IMR-90 (cell line): ENCODE measurements at regions not wholly inside any gene's neighbourhood (a gene's known extent, or its start where the extent isn't known, plus 50 kb on each side); places are given as distances from the start of the nearest gene placed in this dataset.

ENCODE experiments used
- ATAC-seq: fragments of 200-7000 bp; cut with Tn5 transposase; 2 replicates; pipeline ENCODE4 v1.9.1; 2020; ENCODE audit warnings: low read depth, mild to moderate bottlenecking, moderate library complexity
- BruUV-seq: library from RNA; stranded (reverse); fragments of 400-500 nt; replicated peaks from 2 replicates; lab custom pipeline; 2021; lab: Mats Ljungman, UMichigan
- CTCF ChIA-PET: fragments of 300-600 bp; formaldehyde crosslinking; extraction: SDS; loops from one replicate; lab custom pipeline; 2021; ENCODE audit warnings: antibody characterized with exemption; lab: Yijun Ruan, JAX
- POLR2A ChIA-PET: fragments of 300-600 bp; sonication (Branson Sonifier 250); formaldehyde crosslinking; loops from one replicate; lab custom pipeline; 2022; ENCODE audit warnings: antibody characterized with exemption; ENCODE audit not compliant: unreplicated experiment; lab: Charles Lee
- DNase-seq: peaks from one replicate; pipeline ENCODE4 v3.0.0; 2013
- H2AFZ ChIP-seq: replicated peaks from 2 replicates; pipeline ENCODE3; 2013; ENCODE audit warnings: low read length, mild to moderate bottlenecking; ENCODE audit not compliant: poor library complexity
- H2AK5ac ChIP-seq: 2 replicates; pipeline ENCODE4 v1.6.1; 2013; ENCODE audit warnings: low read depth, low read length, inconsistent platforms
- H2AK9ac ChIP-seq: replicated peaks from 2 replicates; pipeline ENCODE3; 2013; ENCODE audit warnings: mild to moderate bottlenecking, low read depth, low read length, moderate library complexity; ENCODE audit not compliant: poor library complexity
- H2BK120ac ChIP-seq: 2 replicates; pipeline ENCODE4 v1.6.1; 2013; ENCODE audit warnings: low read depth, low read length, inconsistent platforms
- H2BK15ac ChIP-seq: 3 replicates; pipeline ENCODE4 v1.6.1; 2013; ENCODE audit warnings: low read depth, low read length, inconsistent platforms
- H2BK20ac ChIP-seq: 2 replicates; pipeline ENCODE4 v1.6.1; 2013; ENCODE audit warnings: low read depth, mild to moderate bottlenecking, inconsistent platforms, low read length, moderate library complexity
- H2BK5ac ChIP-seq: 2 replicates; pipeline ENCODE4 v1.6.1; 2013; ENCODE audit warnings: mild to moderate bottlenecking, low read depth, low read length, inconsistent platforms; ENCODE audit not compliant: poor library complexity, severe bottlenecking
- H3K14ac ChIP-seq: replicated peaks from 2 replicates; pipeline ENCODE4 v1.6.1; 2013; ENCODE audit warnings: low read depth, low read length, inconsistent platforms
- H3K18ac ChIP-seq: 2 replicates; pipeline ENCODE4 v1.6.1; 2013; ENCODE audit warnings: low read depth, low read length, control low read depth
- H3K23ac ChIP-seq: 2 replicates; pipeline ENCODE4 v1.6.1; 2013; ENCODE audit warnings: low read depth, low read length, inconsistent platforms
- H3K27ac ChIP-seq: 2 replicates; pipeline ENCODE4 v1.5.1; 2013; ENCODE audit warnings: mild to moderate bottlenecking, control low read depth, low read length; ENCODE audit not compliant: insufficient read depth
- H3K27me3 ChIP-seq: 2 replicates; pipeline ENCODE4 v1.6.1; 2013; ENCODE audit warnings: low read length; ENCODE audit not compliant: control insufficient read depth, insufficient read depth
- H3K36me3 ChIP-seq: 2 replicates; pipeline ENCODE4 v1.6.1; 2013; ENCODE audit warnings: low read length, mixed read lengths; ENCODE audit not compliant: control insufficient read depth, insufficient read depth
- H3K4ac ChIP-seq: 2 replicates; pipeline ENCODE4 v1.6.1; 2013; ENCODE audit warnings: low read depth, low read length, inconsistent platforms
- H3K4me1 ChIP-seq: 2 replicates; pipeline ENCODE4 v1.6.1; 2013; ENCODE audit warnings: low read length, mixed read lengths; ENCODE audit not compliant: control insufficient read depth, insufficient read depth
- H3K4me2 ChIP-seq: 2 replicates; pipeline ENCODE4 v1.6.1; 2013; ENCODE audit warnings: low read depth, mild to moderate bottlenecking, control low read depth, low read length, moderate library complexity
- H3K4me3 ChIP-seq: 2 replicates; pipeline ENCODE4 v1.5.1; 2013; ENCODE audit warnings: low read depth, mild to moderate bottlenecking, control low read depth, low read length, moderate library complexity; ENCODE audit not compliant: insufficient read depth
- H3K56ac ChIP-seq: 2 replicates; pipeline ENCODE4 v1.6.1; 2013; ENCODE audit warnings: low read length, inconsistent platforms; ENCODE audit not compliant: insufficient read depth; ENCODE audit errors: extremely low read depth
- H3K79me1 ChIP-seq, 2 experiments: 2 replicates each; pipeline ENCODE4 v1.6.1; 2013; ENCODE audit warnings: low read length in 2 of 2, inconsistent platforms in 1 of 2, low read depth in 1 of 2
- H3K9ac ChIP-seq: 2 replicates; pipeline ENCODE4 v1.6.1; 2013; ENCODE audit warnings: low read depth, low read length, control low read depth
- H3K9me1 ChIP-seq: 2 replicates; pipeline ENCODE4 v1.6.1; 2013; ENCODE audit warnings: low read length, inconsistent platforms; ENCODE audit not compliant: insufficient read depth
- H3K9me3 ChIP-seq: 2 replicates; pipeline ENCODE4 v1.6.1; 2013; ENCODE audit warnings: low read length; ENCODE audit not compliant: control insufficient read depth, insufficient read depth
- H4K20me1 ChIP-seq: 2 replicates; pipeline ENCODE4 v1.6.1; 2013; ENCODE audit warnings: low read length, inconsistent platforms; ENCODE audit not compliant: insufficient read depth
- H4K5ac ChIP-seq: 2 replicates; pipeline ENCODE4 v1.6.1; 2013; ENCODE audit warnings: mild to moderate bottlenecking, low read depth, low read length, control low read depth
- H4K8ac ChIP-seq, 2 experiments: 2 replicates each; pipeline ENCODE4 v1.6.1; 2013; ENCODE audit warnings: low read depth in 2 of 2, low read length in 2 of 2, control low read depth in 1 of 2, inconsistent platforms in 1 of 2
- H4K91ac ChIP-seq: 2 replicates; pipeline ENCODE4 v1.6.1; 2013; ENCODE audit warnings: low read depth, low read length, inconsistent platforms; ENCODE audit not compliant: insufficient read depth
- BHLHE40 ChIP-seq: fragments of 150-350 bp; IDR thresholded peaks from 2 replicates; pipeline ENCODE4 v1.6.1; 2016; ENCODE audit warnings: mild to moderate bottlenecking, low read depth, low read length
- CEBPB ChIP-seq: IDR thresholded peaks from 2 replicates; pipeline ENCODE4 v1.6.1; 2012; ENCODE audit warnings: low read depth, low read length, improper control_type of control experiment
- CHD1 ChIP-seq: IDR thresholded peaks from 2 replicates; pipeline ENCODE4 v1.6.1; 2012; ENCODE audit warnings: low read depth, low read length, improper control_type of control experiment
- CTCF ChIP-seq: conservative IDR thresholded peaks from 2 replicates; pipeline ENCODE4 v1.5.1; 2012; ENCODE audit warnings: mild to moderate bottlenecking, low read depth, low read length, improper control_type of control experiment
- ELK1 ChIP-seq: fragments of 150-350 bp; IDR thresholded peaks from 2 replicates; pipeline ENCODE4 v1.6.1; 2016; ENCODE audit warnings: low read depth, mild to moderate bottlenecking, low read length, moderate library complexity, borderline replicate concordance
- FOS ChIP-seq: fragments of 150-350 bp; IDR thresholded peaks from 2 replicates; pipeline ENCODE4 v1.6.1; 2016; ENCODE audit warnings: low read depth, low read length
- MAFK ChIP-seq: IDR thresholded peaks from 2 replicates; pipeline ENCODE4 v1.6.1; 2012; ENCODE audit warnings: low read depth, low read length, improper control_type of control experiment
- MAZ ChIP-seq: IDR thresholded peaks from 2 replicates; pipeline ENCODE4 v1.6.1; 2012; ENCODE audit warnings: low read depth, mild to moderate bottlenecking, low read length, improper control_type of control experiment, moderate library complexity, borderline replicate concordance
- MXI1 ChIP-seq: IDR thresholded peaks from 2 replicates; pipeline ENCODE4 v1.6.1; 2012; ENCODE audit warnings: low read depth, mild to moderate bottlenecking, low read length, moderate library complexity, borderline replicate concordance
- NFE2L2 ChIP-seq: fragments of 150-350 bp; IDR thresholded peaks from 2 replicates; pipeline ENCODE4 v1.6.1; 2016; ENCODE audit warnings: low read depth, mild to moderate bottlenecking, low read length
- POLR2A ChIP-seq: IDR thresholded peaks from 2 replicates; pipeline ENCODE4 v1.6.1; 2012; ENCODE audit warnings: mild to moderate bottlenecking, low read depth, low read length
- RAD21 ChIP-seq: IDR thresholded peaks from 2 replicates; pipeline ENCODE4 v1.6.1; 2012; ENCODE audit warnings: low read length, improper control_type of control experiment
- RCOR1 ChIP-seq: IDR thresholded peaks from 2 replicates; pipeline ENCODE4 v1.6.1; 2012; ENCODE audit warnings: mild to moderate bottlenecking, low read length, improper control_type of control experiment; ENCODE audit not compliant: insufficient replicate concordance
- RFX5 ChIP-seq: IDR thresholded peaks from 2 replicates; pipeline ENCODE4 v1.8.0; 2012; ENCODE audit warnings: low read depth, mild to moderate bottlenecking, low read length, moderate library complexity
- SMC3 ChIP-seq: fragments of 150-350 bp; IDR thresholded peaks from 2 replicates; pipeline ENCODE4 v1.6.1; 2016; ENCODE audit warnings: low read depth, mild to moderate bottlenecking, antibody characterized with exemption, low read length, moderate library complexity
- USF2 ChIP-seq: fragments of 150-350 bp; IDR thresholded peaks from 2 replicates; pipeline ENCODE4 v1.6.1; 2017; ENCODE audit warnings: mild to moderate bottlenecking, antibody characterized with exemption, low read length, low read depth
- WGBS, 2 experiments: methylation state at CpG; one replicate each; pipeline versions ENCODE4 v1.1.5 to v1.1.7; 2013; ENCODE audit warnings: missing lambda C conversion rate in 2 of 2; ENCODE audit not compliant: insufficient read length in 1 of 2; ENCODE audit errors: extremely low coverage in 2 of 2; 5-methylcytosine and 5-hydroxymethylcytosine counted together
- dilution Hi-C: fragments of 300-500 bp; cut with HindIII; formaldehyde crosslinking; loops from one replicate; pipeline ENCODE4 v1.14.3; 2018; ENCODE audit warnings: low sequenced_read_pairs; ENCODE audit not compliant: unreplicated experiment
- in situ Hi-C: fragments of 300-500 bp; cut with MboI; formaldehyde crosslinking; loops from 3 replicates; pipeline ENCODE4 v1.14.3; 2019; ENCODE audit warnings: low sequenced_read_pairs, inconsistent platforms, mixed read lengths
- intact Hi-C: fragments of 100-400 bp; cut with micrococcal nuclease; formaldehyde crosslinking; loops from 2 replicates; pipeline ENCODE4 v1.10.0; 2022

GRCh38 chr1:68608289-68608688 lies 111.4 kb upstream of the DEPDC1 start:
- no peak overlapping the region for H3K27ac ChIP-seq
- no peaks in the 10 kb centered on the region for H3K9me3 ChIP-seq
- no peaks in the 10 kb centered on the region for H3K36me3 ChIP-seq
- no peak overlapping the region for H3K4ac ChIP-seq
- no peaks in the 10 kb centered on the region for H3K9me1 ChIP-seq
- no peak overlapping the region for H3K4me2 ChIP-seq
- H2BK15ac ChIP-seq: no peak overlapping the region
- H3K56ac ChIP-seq: no peak overlapping the region
- no peak overlapping the region for H3K18ac ChIP-seq
- TF ChIP-seq CEBPB (no peak), RFX5 (no peak), BHLHE40 (no peak), USF2 (no peak), ELK1 (no peak), MAFK (no peak), CHD1 (no peak), FOS (no peak), RCOR1 (no peak), SMC3 (no peak), RAD21 (no peak), MAZ (no peak), CTCF (no peak), MXI1 (no peak), POLR2A (no peak), NFE2L2 (no peak)
- ChIA-PET POLR2A (no interaction called here), CTCF (interaction anchor here (1.2 kb wide), 1 partner anchor 9 kb away, joined by 5 read pairs; no protein-coding TSS in a partner anchor)
- WGBS, 2 experiments: no CpG with 5 or more reads among the region's 3 CpGs
- no TSS peak for BruUV-seq
- dilution Hi-C loops (no loop called here), intact Hi-C loops (loop anchor here (10.0 kb wide), 1 partner anchor 1787 kb away; no protein-coding TSS in a partner anchor), in situ Hi-C loops (no loop called here)
- no peak overlapping the region for H3K23ac ChIP-seq
- no peak overlapping the region for H3K9ac ChIP-seq
- H2AK9ac ChIP-seq: no peak overlapping the region
- H4K91ac ChIP-seq: no peak overlapping the region
- no peak overlapping the region for H2AK5ac ChIP-seq
- H3K4me3 ChIP-seq: no peak overlapping the region
- no peak overlapping the region for H2AFZ ChIP-seq
- H2BK5ac ChIP-seq: no peak overlapping the region
- no peaks in the 10 kb centered on the region for H3K79me1 ChIP-seq
- H3K14ac ChIP-seq: no peak overlapping the region
- no peak overlapping the region for H2BK120ac ChIP-seq
- no peak overlapping the region for H4K8ac ChIP-seq
- no peaks in the 10 kb centered on the region for H3K4me1 ChIP-seq
- DNase-seq: no peak
- no peak for ATAC-seq
- H2BK20ac ChIP-seq: no peak overlapping the region
- no peak overlapping the region for H4K5ac ChIP-seq
- no peaks in the 10 kb centered on the region for H4K20me1 ChIP-seq
- H3K27me3 ChIP-seq: no peaks in the 10 kb centered on the region
